ENCODE measurements at regions not wholly inside any gene's neighbourhood (a gene's known extent, or its start where the extent isn't known, plus 50 kb on each side); places are given as distances from the start of the nearest gene placed in this dataset.

GRCh38 chr18:76587147-76587878 lies 92.3 kb upstream of the ZNF516 start:
- TF ChIP-seq CTCF (IDR thresholded peaks at IDR 0.05) (no peak), REST (IDR thresholded peaks at IDR 0.05; ENCODE audit: insufficient read depth in 1 of 2, low read depth in 2 of 2, low read length in 1 of 2) (no peak)
